Stimulated activated CD8-positive, alpha-beta memory T cell treated with anti-CD3 and anti-CD28 coated beads, Interleukin-2, amount 100 ng/mL, for 48 hours (primary cell): ENCODE measurements at regions not wholly inside any gene's neighbourhood (a gene's known extent, or its start where the extent isn't known, plus 50 kb on each side); places are given as distances from the start of the nearest gene placed in this dataset.
"Not testable (repeated sequence)": the region's sequence is repeated elsewhere in the genome, so short reads cannot be mapped to it uniquely, and the experiment has no call there.

Experiments
- DNase-seq, 2 donors: peaks; one replicate each; pipeline ENCODE4 v3.0.0-alpha.2; 2020; ENCODE audit warnings: low read depth in 2 of 2

DNA sequence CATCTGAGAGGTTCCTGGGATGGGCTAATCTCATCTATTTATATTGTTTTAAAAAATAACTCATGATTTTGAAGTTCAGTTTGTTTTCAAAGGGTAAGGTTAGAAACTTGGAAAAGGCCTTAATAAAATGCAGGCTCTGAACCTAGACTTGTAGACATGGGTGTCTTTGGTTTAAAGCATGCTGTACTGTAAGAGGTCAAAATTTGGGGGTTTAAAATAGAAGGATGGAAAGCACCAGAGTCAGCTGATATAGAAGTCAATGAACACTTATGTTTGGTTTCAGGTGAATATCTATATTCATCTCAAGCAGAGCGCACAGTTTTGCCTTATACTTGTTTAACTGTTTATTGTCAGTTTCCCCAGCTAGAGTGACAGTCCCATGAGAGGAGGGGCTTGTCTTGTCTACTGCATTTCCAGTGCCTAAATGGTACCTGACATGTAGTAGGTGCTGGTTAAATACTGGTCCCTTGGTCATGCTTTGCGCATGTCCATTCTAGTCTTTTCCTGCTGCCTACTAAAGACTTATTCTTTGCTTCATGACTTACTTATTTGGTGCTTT lies 112.3 kb upstream of the DTNBP1 start:
- DNase-seq = no peak

DNA sequence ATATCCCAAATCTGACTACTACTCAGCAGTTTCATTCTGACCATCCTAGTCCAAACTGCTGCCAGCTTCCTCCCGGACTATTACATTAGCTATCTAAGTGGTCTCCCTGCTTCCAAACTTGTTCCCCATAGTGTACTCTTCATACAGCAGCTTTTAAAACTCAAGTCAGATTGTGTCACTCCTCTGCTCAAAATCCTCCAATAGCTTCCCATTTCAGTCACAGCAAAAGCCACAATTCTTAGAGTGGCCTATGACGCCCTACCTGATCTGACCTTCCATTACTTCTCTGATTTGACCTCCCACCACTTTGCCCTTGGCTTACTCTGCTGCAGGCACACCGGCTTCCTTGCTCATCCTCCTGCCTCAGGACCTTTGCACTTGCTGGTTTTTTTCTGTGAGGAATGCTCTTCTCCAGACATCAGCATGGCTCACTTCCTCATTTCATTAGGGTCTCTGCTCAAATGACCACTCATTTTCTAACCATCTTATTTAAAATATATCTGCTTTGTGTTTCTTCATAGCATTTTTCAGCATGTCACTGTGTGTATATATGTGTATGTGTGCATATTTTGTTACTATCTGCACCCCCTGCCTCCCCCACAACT lies 111.1 kb upstream of the DTNBP1 start:
- DNase-seq = no peak

DNA sequence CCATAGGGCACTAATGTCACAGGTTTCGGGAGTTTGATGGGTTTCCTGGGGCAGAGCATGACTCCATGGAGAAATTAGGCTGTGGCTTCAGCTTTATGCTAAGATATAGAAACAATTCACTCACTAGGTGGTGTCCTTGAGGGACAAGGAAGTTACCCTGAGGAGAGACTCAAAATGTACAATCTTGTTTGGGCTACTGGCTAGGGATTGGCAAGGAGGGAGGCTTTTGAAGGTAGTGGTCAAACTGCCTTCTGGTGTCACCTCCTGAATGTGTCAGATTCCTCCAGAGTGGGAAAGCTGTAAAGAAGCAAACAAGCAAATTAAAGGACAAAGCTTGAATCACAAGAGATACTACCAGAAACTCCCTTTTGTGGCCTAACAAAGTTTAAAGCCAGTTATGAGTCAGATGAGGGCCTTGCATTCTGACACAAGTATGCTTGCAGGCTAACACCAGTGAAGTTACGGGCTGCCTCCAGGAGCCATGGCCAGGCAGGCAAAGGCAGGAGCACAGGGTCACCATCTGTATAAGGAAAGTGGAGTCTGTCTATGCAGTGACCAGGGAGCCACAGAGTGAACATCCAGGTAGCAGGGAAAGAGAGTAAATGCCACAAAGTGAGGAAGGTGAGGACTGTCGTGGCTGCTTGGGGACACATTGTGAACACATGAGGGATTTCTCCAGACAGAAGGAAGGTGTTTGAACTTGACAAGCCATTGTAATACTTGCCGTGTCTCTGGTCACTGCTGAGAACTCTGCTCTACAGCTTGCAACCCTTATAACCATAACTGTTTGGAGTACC lies 107.7 kb upstream of the DTNBP1 start:
- DNase-seq = no peak

DNA sequence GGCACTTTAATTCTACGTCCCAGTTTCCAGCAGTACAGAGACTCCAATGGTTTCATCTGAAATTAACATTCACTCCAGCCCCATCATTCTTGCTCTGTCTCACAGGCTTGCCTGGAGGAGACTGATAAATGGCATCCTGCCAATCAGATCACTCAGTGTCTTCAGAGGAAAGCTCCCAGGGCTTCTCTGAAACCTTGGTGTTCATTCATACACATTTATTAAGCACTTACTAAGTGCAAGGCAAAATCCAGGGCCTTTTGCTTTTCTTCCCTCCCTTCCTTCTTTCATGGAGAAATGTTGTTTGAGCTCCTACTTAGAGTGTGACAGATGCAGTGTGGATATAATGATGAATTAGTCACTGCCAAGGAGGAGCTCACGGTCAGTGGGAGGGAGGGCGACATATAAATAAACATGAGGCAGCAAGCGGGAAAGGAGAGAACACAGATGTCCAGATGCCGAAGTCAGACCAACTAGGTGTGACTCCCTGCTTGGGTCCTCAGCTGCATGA lies 106.7 kb upstream of the DTNBP1 start:
- DNase-seq = no peak

DNA sequence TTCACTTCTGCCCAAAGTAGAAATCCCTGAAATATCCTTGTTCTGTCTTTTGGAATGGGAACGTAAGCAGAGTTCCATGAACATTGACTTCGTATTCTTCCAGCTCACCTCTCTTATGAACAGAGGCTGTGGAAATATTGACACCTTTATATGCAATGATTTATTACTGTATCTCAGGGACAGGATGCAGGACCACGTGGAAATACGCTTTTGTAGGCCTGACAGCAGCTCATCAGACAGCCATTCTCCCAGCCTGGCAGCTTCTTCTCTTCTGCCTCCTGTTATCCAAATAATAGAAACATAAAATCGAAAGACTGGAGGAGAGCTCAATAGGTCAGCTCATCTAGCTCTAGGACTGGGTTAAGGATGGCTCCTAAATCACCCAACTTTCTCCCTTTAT lies 106.2 kb upstream of the DTNBP1 start:
- DNase-seq = no peak

DNA sequence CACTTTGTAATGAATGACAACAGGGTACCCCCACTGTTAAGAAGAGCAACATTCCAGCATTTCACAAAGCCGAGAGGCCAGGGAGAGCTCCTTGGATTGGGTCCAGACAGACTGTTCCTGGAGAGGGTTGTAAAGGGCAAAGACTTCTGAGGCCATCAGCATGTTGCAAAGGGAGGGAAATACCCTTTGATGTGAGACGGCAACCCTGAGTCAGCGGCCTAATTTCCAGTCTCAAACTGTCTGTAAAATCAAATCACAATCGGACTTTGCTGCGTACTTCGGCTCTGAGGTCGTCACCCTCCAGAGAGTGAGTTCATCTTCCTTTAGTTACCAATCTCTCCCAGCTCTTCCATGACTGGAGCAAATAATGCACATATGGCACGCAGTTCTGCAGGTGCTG lies 101.0 kb upstream of the DTNBP1 start:
- DNase-seq = no peak

DNA sequence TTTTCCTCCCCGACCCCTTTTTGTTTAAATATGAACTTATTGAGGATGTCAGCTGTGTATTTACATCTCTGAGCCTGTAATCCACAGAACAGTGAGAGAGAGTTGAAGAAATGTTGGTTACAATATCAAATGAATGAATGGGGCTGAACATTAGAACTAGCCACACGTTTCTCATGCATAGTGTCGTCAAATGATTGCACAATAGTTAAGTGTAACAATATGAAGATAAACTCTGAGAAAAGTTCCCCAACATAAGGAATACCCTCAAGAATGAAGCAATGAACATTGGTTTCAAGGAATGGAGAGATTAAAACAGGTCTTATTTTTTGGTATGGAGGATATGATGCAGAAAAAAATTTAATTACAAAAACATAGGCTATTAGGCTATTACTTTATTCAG lies 100.5 kb upstream of the DTNBP1 start:
- DNase-seq = no peak

DNA sequence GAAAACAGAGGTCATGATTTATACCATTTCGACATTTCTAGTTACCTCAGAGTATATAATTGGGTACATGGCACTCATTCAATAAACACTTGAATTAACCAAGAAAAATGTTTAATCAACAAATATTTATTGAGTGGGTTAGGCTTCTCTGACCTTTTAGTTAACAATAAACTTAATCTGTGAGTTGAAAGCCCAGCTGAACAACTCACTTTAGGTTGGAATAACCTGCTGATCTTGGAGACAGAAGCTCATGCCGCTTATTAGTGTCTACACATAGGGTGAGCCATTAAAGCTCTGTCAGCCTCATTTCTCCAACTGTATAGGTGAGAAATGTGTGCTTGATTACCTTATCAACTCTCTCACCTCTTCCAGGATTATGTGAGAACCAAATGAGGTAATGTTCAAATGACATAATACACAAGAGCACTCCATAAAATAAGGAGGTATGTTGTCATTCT lies 98.2 kb upstream of the DTNBP1 start:
- no peak for DNase-seq

DNA sequence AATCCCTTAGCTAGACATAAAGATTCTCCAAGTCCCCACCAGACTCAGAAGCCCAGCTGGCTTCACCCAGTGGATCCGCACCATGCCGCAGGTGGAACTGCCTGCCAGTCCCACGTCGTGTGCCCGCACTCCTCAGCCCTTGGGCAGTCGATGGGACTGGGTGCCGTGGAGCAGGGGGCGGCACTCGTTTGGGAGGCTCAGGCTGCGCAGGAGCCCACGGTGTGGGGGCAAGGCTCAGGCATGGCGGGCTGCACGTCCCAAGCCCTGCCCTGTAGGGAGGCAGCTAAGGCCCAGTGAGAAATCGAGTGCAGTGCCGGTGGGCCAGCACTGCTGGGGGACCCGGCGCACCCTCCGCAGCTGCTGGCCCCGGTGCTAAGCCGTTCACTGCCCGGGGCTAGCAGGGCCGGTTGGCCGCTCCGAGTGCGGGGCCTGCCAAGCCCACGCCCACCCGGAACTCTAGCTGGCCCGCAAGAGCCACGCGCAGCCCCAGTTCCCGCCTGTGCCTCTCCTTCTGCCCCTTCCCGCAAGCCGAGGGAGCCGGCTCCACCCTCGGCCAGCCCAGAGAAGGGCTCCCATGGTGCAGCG lies 95.9 kb upstream of the DTNBP1 start:
- no peak for DNase-seq

DNA sequence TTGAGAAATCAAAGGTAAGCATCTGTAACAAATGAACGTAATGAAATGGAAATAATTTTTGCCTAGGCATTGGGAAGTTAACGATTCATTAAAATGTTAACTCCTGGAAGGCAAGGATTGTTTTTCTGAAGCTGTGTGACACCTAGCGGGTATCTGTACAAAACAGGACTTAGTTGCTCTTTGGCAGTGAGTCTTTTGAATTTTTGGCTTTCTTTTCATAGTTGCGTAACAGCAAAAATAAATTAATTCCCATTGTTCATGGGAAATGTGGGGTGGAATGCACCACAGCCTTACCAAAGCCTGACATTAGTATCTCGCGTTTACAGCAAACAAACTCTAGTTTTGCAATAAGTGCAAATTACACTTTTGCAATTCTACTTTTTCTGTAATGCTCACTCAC lies 92.7 kb upstream of the DTNBP1 start:
- no peak for DNase-seq

DNA sequence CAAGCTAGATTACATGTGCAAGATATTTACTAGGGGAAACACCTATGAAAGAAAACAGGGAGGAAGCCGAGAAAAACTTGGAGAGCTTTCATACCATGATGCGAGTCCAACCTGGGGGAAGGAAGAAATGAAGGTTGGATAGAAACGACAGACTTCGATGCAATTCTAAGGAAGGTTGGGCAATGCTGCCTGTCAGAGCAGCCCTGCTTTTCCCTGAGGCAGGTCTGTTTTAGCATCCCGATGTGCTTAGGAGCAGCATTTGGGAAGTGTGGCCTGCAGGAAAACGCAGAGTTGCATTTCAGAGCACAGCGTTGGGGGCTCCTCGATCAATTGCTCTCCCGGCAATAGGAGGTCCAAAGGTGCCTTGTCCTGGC lies 91.9 kb upstream of the DTNBP1 start:
- no peak for DNase-seq

DNA sequence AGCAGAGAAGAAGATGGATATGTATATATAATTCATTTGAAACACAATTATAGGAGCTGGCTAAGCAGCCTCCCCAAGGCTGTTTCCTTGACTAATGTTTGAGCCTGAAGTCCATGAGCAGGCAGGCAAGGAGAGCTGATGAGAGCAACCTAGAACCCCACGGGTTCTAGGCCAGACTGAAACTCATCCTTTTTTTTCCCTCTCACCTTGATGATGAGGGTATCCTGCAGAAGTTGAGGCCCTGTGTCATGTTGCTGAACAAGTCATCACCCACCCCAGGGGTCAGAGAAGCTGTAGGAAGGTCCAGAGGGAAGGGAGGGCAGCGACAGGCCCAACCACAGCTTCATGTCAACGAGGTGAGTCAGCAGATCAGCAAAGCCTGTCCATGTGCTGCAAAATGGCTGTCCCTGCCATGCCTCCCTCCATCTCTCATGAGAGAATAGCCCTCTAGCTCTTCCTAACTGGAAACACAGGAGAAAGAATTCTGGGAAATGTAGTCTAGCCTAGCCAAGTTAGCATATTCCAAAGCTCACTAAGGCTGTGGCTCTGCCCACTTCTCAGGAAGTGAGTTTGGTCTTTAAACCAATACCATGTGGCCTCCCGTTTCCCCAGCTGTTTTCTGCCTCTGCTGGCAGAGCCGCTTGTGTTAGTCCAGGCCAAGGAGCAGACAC lies 91.3 kb upstream of the DTNBP1 start:
- DNase-seq = no peak

DNA sequence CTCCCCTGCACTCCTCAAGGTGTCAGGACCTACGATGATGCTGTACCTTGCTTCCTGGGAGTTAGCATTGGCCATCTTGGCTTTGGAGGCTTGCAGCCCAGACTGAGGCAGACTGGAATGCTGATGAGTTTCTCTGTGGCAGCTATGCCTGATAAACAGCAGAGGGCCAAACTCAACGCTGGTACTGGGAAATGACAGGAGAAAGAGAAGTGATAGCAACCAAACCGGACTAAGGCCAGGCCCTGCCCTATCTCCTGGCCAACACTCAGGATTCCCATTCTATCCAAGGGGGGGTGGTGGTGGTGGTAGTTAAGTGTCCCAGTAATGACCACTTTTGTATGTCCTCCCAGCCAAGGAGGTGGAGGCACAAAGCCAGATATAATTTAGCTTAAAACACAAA lies 90.0 kb upstream of the DTNBP1 start:
- no peak for DNase-seq

DNA sequence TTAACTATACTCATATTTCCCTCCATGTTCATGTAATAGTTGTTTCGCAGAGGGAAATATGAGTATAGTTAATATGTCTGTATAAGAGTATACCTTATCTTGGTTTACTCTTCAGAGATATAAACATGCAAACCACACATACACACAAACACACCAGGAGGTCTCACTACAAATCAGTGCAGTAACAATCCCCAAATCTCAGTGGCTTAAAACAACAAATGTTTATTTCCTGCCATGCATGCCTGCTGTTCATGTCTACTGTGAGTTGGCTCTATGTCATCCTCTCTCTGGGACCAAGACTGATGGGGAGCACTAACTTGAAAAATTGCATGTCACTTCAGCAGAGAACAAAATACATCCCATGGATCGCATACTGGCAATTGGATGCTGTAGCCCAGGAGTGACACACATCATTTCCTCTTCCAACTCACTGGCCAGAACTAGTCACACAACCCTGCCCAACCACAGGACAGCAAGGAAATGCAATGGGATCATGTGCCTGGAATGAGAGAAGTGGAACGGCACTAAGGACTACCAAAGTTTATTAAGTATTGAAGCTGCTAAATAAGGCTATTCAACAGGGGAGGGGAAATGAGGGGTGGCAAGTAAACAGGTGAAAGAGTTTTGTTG lies 89.0 kb upstream of the DTNBP1 start:
- DNase-seq = no peak

DNA sequence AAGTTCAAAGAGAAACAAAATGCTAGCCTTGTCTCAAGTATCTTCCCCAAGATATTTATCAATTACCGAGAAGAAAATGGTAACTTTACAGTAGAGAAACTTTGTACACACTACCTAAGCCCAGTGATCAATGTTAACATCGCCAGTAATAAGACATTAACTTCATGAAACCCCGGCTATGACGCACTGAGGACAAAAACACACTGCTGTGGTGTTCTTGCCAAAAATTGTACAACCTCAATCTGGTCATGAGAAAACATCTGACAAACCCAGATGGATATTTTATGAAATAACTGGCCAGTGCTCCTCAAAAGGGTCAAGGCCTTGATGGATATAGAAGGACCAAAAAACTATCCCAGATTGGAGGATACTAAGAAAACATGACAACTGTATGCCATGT lies 85.5 kb upstream of the DTNBP1 start:
- DNase-seq = no peak

DNA sequence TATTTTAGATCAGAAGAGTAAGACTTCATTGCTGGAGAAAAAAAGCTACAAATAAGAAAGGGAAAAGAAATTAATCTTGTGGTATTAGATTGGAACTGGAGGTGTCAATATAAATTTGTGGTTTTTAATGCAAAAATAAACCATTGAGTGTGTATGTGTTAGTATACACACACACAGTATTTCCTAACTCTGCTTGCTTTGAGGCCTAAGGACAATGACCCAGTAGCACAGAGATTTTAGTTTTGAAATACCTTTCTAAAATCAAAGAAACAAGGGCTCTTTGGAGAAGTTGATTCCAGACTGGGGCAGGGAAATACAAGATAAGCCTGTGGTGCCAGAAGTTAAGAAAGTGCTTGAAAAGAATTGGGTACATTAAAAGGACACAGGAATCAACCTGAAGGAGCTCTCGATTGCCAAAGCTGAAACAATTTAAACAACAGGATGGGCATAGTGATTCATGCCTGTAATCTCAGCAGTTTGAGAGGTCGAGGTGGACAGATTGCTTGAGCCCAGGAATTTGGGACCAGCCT lies 84.6 kb upstream of the DTNBP1 start:
- no peak for DNase-seq

DNA sequence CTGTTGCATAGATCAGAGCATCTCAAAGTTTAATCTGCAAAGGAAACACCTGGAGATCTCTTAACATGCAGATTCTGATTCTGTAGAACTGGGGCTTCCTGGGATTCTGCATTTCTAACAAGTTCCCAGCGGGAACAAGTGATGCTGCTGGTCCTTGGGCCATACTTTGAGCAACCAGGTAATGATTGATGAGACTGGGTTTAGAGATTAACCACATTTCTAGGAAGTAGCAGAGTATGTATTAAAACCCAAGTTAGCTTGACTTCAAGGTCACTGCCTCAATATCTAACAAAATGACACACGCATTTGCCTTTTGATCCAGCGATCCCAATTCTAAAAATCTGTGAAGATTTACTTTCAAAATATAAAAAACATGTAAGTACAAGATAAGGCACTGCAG lies 83.0 kb upstream of the DTNBP1 start:
- DNase-seq = no peak

DNA sequence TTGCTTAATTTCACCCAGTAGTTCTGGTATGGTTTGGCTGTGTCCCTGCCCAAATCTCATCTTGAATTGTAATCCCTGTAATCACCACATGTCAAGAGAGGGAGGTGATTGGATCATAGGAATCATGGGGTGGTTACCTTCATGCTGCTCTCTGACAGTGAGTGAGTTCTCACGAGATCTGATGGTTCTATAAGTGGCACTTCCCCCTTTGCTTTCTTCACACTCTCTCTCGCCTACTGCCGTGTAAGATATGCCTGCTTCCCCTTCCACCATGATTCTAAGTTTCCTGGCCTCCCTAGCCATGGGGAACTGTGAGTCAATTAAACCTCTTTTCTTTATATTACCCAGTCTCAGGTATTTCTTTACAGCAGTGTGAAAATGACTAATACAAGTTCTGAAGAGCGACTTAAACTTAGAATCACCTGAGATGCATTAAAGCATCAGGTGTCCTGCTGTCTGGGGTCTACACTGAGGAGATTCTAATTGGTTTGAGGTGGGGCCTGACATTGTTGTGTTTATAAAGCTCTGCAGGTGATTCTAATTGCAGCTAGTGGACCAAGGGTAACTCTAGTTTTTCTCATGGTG lies 82.1 kb upstream of the DTNBP1 start:
- no peak for DNase-seq

DNA sequence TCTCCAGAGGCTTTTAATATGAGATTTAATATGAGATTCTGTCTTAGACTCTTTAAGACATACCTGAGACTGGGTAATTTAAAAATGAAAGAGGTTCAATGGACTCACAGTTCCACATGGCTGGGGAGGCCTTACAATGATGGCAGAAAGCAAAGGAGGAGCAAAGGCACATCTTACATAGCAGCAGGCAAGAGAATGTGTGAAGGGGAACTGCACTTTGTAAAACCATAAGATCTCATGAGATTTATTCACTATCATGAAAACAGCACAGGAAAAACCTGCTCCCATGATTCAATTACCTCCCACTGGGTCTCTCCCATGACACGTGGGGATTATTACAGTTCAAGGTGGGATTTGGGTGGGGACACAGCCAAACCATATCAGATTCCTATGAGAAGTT lies 79.2 kb upstream of the DTNBP1 start:
- DNase-seq = not testable (repeated sequence)

DNA sequence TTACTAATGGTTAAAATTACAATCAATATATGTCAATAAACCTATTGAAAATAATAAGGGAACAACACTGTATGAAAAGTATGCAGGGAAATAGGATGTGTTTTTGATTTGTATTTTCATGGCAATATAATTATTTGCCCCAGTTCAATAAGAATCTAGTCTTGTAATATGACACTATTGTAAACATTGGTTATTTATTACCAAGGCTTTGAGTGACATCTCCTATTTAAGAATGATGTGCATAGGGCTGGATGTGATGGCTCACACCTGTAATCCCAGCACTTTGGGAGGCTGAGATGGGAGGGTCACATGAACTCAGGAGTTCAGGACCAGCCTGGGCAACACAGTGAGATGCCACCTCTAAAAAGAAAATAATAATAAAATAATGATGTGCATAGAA lies 78.6 kb upstream of the DTNBP1 start:
- no peak for DNase-seq

DNA sequence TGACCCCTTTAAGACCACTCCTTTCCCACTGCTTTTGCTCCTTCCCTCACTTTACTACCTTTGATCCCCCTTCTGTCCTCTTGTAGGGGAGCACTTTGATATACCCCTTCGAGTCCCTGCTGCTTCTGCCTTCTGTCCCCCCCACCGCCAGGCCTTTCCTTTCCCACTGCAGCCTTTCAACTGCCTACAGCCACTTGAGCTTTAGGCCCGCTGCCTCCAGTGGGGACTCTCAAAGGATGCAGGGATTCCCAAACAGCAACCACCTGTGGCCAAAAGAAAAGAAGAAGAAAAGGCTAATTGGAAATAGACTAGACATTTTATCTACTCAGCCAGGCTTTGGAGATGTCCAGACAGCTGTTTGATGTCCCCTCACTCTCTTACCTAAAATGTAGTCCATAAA lies 77.0 kb upstream of the DTNBP1 start:
- DNase-seq = no peak
